H1 (cell line): ENCODE measurements at regions not wholly inside any gene's neighbourhood (a gene's known extent, or its start where the extent isn't known, plus 50 kb on each side); places are given as distances from the start of the nearest gene placed in this dataset.

Source experiments
- CTBP2 ChIP-seq: IDR thresholded peaks from 2 replicates; pipeline ENCODE4 v1.7.0; 2011; ENCODE audit warnings: borderline replicate concordance, mild to moderate bottlenecking, moderate library complexity, mixed read lengths, low read length; ENCODE audit not compliant: insufficient read depth, insufficient read length
- RBBP5 ChIP-seq: IDR thresholded peaks from 2 replicates; pipeline ENCODE4 v1.7.1; 2012; ENCODE audit warnings: low read depth, mild to moderate bottlenecking, inconsistent platforms, low read length, moderate library complexity, borderline replicate concordance
- SP1 ChIP-seq: IDR thresholded peaks from 2 replicates; pipeline ENCODE4 v1.6.1; 2011; ENCODE audit warnings: low read depth, low read length
- TF ChIP-seq, protein P1 (sequence below): fragments of 300-600 bp; sonication (generic); IDR thresholded peaks from 2 replicates; pipeline ENCODE4 v1.7.1; 2012; ENCODE audit warnings: low read length, moderate library complexity, mild to moderate bottlenecking, inconsistent platforms; ENCODE audit not compliant: insufficient replicate concordance

DNA sequence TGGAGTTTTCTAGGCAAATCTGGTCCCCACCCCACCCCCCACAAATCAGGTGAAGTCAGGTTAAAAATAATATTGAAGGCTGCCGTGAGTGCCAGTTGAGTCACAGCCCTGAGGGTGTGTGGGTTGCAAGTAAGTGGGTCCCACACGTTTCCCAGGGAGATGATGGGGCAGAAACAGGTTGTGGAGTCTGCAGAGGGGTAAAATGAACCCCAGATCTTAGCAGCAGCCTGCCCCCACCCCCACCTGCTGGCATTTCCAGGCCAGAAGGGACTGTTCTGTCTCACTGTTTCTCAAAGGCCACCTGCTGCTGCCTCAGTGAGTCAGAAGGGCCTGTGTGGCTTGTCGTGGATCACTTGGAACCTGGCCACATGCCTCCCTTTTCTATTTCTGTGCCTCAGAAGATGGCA, 59.8 kb upstream of the SMNDC1 start (continued):
- TF ChIP-seq, protein P1, sequence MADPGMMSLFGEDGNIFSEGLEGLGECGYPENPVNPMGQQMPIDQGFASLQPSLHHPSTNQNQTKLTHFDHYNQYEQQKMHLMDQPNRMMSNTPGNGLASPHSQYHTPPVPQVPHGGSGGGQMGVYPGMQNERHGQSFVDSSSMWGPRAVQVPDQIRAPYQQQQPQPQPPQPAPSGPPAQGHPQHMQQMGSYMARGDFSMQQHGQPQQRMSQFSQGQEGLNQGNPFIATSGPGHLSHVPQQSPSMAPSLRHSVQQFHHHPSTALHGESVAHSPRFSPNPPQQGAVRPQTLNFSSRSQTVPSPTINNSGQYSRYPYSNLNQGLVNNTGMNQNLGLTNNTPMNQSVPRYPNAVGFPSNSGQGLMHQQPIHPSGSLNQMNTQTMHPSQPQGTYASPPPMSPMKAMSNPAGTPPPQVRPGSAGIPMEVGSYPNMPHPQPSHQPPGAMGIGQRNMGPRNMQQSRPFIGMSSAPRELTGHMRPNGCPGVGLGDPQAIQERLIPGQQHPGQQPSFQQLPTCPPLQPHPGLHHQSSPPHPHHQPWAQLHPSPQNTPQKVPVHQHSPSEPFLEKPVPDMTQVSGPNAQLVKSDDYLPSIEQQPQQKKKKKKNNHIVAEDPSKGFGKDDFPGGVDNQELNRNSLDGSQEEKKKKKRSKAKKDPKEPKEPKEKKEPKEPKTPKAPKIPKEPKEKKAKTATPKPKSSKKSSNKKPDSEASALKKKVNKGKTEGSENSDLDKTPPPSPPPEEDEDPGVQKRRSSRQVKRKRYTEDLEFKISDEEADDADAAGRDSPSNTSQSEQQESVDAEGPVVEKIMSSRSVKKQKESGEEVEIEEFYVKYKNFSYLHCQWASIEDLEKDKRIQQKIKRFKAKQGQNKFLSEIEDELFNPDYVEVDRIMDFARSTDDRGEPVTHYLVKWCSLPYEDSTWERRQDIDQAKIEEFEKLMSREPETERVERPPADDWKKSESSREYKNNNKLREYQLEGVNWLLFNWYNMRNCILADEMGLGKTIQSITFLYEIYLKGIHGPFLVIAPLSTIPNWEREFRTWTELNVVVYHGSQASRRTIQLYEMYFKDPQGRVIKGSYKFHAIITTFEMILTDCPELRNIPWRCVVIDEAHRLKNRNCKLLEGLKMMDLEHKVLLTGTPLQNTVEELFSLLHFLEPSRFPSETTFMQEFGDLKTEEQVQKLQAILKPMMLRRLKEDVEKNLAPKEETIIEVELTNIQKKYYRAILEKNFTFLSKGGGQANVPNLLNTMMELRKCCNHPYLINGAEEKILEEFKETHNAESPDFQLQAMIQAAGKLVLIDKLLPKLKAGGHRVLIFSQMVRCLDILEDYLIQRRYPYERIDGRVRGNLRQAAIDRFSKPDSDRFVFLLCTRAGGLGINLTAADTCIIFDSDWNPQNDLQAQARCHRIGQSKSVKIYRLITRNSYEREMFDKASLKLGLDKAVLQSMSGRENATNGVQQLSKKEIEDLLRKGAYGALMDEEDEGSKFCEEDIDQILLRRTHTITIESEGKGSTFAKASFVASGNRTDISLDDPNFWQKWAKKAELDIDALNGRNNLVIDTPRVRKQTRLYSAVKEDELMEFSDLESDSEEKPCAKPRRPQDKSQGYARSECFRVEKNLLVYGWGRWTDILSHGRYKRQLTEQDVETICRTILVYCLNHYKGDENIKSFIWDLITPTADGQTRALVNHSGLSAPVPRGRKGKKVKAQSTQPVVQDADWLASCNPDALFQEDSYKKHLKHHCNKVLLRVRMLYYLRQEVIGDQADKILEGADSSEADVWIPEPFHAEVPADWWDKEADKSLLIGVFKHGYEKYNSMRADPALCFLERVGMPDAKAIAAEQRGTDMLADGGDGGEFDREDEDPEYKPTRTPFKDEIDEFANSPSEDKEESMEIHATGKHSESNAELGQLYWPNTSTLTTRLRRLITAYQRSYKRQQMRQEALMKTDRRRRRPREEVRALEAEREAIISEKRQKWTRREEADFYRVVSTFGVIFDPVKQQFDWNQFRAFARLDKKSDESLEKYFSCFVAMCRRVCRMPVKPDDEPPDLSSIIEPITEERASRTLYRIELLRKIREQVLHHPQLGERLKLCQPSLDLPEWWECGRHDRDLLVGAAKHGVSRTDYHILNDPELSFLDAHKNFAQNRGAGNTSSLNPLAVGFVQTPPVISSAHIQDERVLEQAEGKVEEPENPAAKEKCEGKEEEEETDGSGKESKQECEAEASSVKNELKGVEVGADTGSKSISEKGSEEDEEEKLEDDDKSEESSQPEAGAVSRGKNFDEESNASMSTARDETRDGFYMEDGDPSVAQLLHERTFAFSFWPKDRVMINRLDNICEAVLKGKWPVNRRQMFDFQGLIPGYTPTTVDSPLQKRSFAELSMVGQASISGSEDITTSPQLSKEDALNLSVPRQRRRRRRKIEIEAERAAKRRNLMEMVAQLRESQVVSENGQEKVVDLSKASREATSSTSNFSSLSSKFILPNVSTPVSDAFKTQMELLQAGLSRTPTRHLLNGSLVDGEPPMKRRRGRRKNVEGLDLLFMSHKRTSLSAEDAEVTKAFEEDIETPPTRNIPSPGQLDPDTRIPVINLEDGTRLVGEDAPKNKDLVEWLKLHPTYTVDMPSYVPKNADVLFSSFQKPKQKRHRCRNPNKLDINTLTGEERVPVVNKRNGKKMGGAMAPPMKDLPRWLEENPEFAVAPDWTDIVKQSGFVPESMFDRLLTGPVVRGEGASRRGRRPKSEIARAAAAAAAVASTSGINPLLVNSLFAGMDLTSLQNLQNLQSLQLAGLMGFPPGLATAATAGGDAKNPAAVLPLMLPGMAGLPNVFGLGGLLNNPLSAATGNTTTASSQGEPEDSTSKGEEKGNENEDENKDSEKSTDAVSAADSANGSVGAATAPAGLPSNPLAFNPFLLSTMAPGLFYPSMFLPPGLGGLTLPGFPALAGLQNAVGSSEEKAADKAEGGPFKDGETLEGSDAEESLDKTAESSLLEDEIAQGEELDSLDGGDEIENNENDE, result no peak
- no peak for TF ChIP-seq SP1
- no peak for TF ChIP-seq CTBP2
- TF ChIP-seq RBBP5, result no peak
